HepG2 (cell line): ENCODE measurements at regions not wholly inside any gene's neighbourhood (a gene's known extent, or its start where the extent isn't known, plus 50 kb on each side); places are given as distances from the start of the nearest gene placed in this dataset.

Source experiments
- ATAC-seq: fragments of 200-7000 bp; cut with Tn5 transposase; 3 replicates; pipeline ENCODE4 v1.9.1; 2020; ENCODE audit warnings: mild to moderate bottlenecking, moderate library complexity
- BruUV-seq: library from RNA; stranded (reverse); fragments of 400-500 nt; replicated peaks from 2 replicates; lab custom pipeline; 2021; lab: Mats Ljungman, UMichigan
- CTCF ChIA-PET: fragments of 300-600 bp; formaldehyde crosslinking; extraction: SDS; loops from one replicate; lab custom pipeline; 2021; ENCODE audit warnings: low total read pairs, inconsistent platforms, low intra/inter-chr PET ratio; lab: Yijun Ruan, JAX
- POLR2A ChIA-PET: fragments of 350-600 bp; sonication (Branson Sonifier 250); formaldehyde crosslinking; loops from one replicate; lab custom pipeline; 2020; ENCODE audit warnings: antibody characterized with exemption, inconsistent platforms; lab: Yijun Ruan, JAX
- DNase-seq: peaks from one replicate; pipeline ENCODE4 v3.0.0-alpha.2; 2015; ENCODE audit warnings: low spot score
- FAIRE-seq: peaks from 3 replicates; lab custom pipeline; 2011; peaks lifted over from hg19 to GRCh38; lab: Jason Lieb, UNC
- H2AFZ ChIP-seq: one replicate; pipeline ENCODE4 v1.6.1; 2011; ENCODE audit warnings: low read length, inconsistent platforms
- H3K27ac ChIP-seq: fragments of 300-600 bp; 3 replicates; pipeline ENCODE4 v1.8.0; 2011; ENCODE audit warnings: mixed run types, mild to moderate bottlenecking, mixed read lengths, low read length, inconsistent platforms; ENCODE audit not compliant: insufficient read depth; ENCODE audit errors: extremely low read length
- H3K27me3 ChIP-seq, 2 experiments: fragments of 200-600 bp in 1 of 2; 2 replicates in 1 of 2; 3 replicates in 1 of 2; pipeline versions ENCODE4 v1.6.0 to v1.8.0; 2011; ENCODE audit warnings: low read length in 2 of 2, mild to moderate bottlenecking in 2 of 2, moderate library complexity in 2 of 2, inconsistent platforms in 1 of 2; ENCODE audit not compliant: insufficient read depth in 2 of 2, control insufficient read depth in 1 of 2
- H3K36me3 ChIP-seq, 2 experiments: fragments of 200-600 bp in 1 of 2; replicated peaks in 1 of 2; 2 replicates in 1 of 2; 3 replicates in 1 of 2; pipeline versions ENCODE4 v1.5.1 to v1.8.0; 2011; ENCODE audit warnings: low read length in 2 of 2, inconsistent platforms in 1 of 2; ENCODE audit not compliant: insufficient read depth in 2 of 2, control insufficient read depth in 1 of 2
- H3K4me1 ChIP-seq: 2 replicates; pipeline ENCODE4 v1.5.1; 2012; ENCODE audit warnings: low read length, inconsistent platforms; ENCODE audit not compliant: insufficient read depth
- H3K4me2 ChIP-seq: 2 replicates; pipeline ENCODE4 v1.6.0; 2011; ENCODE audit warnings: low read depth, low read length, inconsistent platforms
- H3K4me3 ChIP-seq, 3 experiments: fragments of 200-600 bp in 1 of 3; sonication (generic), shearing (Covaris generic) in 1 of 3; replicated peaks in 1 of 3; 2 replicates each; pipeline ENCODE4 v1.5.1; 2011 to 2016; ENCODE audit warnings: low read length in 3 of 3, inconsistent platforms in 2 of 3, low read depth in 2 of 3, mild to moderate bottlenecking in 2 of 3, control low read depth in 1 of 3, mixed read lengths in 1 of 3; ENCODE audit not compliant: insufficient read depth in 1 of 3
- H3K79me2 ChIP-seq: one replicate; pipeline ENCODE4 v1.6.1; 2011; ENCODE audit warnings: low read length, inconsistent platforms; ENCODE audit not compliant: insufficient read depth
- H3K9ac ChIP-seq: 2 replicates; pipeline ENCODE4 v1.6.0; 2011; ENCODE audit warnings: mild to moderate bottlenecking, low read depth, low read length, inconsistent platforms; ENCODE audit not compliant: insufficient read depth
- H3K9me3 ChIP-seq: 2 replicates; pipeline ENCODE4 v1.5.1; 2012; ENCODE audit warnings: mild to moderate bottlenecking, low read length
- H4K20me1 ChIP-seq: 2 replicates; pipeline ENCODE4 v1.6.0; 2011; ENCODE audit warnings: inconsistent platforms, mild to moderate bottlenecking, low read length, moderate library complexity; ENCODE audit not compliant: insufficient read depth
- HNF4A ChIP-seq: sonication (generic); formaldehyde crosslinking; IDR thresholded peaks from 2 replicates; pipeline ENCODE4 v1.4.0; 2020; ENCODE audit warnings: missing genetic modification reagents
- NFE2 ChIP-seq: sonication (generic); formaldehyde crosslinking; IDR thresholded peaks from 2 replicates; pipeline ENCODE4 v1.4.0; 2020; ENCODE audit warnings: missing genetic modification reagents
- THYN1 ChIP-seq: sonication (generic); formaldehyde crosslinking; IDR thresholded peaks from 2 replicates; pipeline ENCODE4 v1.8.1; 2023; ENCODE audit warnings: low read depth, mild to moderate bottlenecking, moderate library complexity, missing genetic modification reagents, borderline replicate concordance
- ZNF18 ChIP-seq: sonication (generic); formaldehyde crosslinking; IDR thresholded peaks from 2 replicates; pipeline ENCODE4 v1.8.0; 2022; ENCODE audit warnings: mild to moderate bottlenecking, missing genetic modification reagents; ENCODE audit not compliant: insufficient replicate concordance
- ZNF878 ChIP-seq: sonication (generic); formaldehyde crosslinking; IDR thresholded peaks from 2 replicates; pipeline ENCODE4 v1.8.1; 2023; ENCODE audit warnings: mild to moderate bottlenecking, missing genetic modification reagents, moderate library complexity
- ZUFSP ChIP-seq: sonication (generic); formaldehyde crosslinking; IDR thresholded peaks from 2 replicates; pipeline ENCODE4 v1.9.0; 2021; ENCODE audit warnings: missing genetic modification reagents, mild to moderate bottlenecking, borderline replicate concordance
- WGBS: methylation state at CpG from one replicate; pipeline ENCODE4 v1.1.6; 2017; ENCODE audit warnings: low lambda C conversion rate; 5-methylcytosine and 5-hydroxymethylcytosine counted together
- in situ Hi-C: cut with HindIII; loops from 2 replicates; pipeline ENCODE4 v1.10.0; 2017; ENCODE audit warnings: low pct_unique_long_range_greater_than_20kb; ENCODE audit not compliant: extremely low pct_ligation_motif_present
- intact Hi-C: fragments of 100-400 bp; cut with micrococcal nuclease; formaldehyde crosslinking; loops from one replicate; pipeline ENCODE4 v1.10.0; 2022; ENCODE audit not compliant: unreplicated experiment

DNA sequence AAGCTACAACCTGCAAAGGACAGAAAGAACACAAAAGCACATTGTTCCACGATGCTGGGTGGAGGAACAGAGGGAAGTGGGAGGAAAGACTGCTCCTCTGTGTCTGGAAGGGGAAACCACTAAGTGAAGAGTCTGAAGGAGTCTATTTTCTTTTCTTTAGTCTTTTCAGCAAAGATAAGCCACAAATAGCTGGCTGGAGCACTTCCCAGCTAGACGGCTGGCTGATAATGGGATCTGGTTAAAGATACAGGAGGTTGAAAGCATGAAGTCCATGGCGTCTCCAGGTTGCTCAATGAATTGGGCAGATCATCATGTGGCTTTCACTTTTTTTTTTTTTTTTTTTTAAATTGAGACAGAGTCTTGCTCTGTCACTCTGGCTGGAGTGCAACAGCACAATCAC lies 154.0 kb upstream of the KCNG1 start:
- CTCF ChIA-PET = no interaction called here
- H3K27ac ChIP-seq = no peak overlapping the region
- H4K20me1 ChIP-seq = no peaks in the 10 kb centered on the region
- H3K79me2 ChIP-seq = no peaks in the 10 kb centered on the region
- no peak for FAIRE-seq
- in situ Hi-C loops = no loop called here
- intact Hi-C loops = no loop called here
- H3K4me1 ChIP-seq = no peaks in the 10 kb centered on the region
- H3K4me2 ChIP-seq = no peak overlapping the region
- no peak overlapping the region for H3K4me3 ChIP-seq
- POLR2A ChIA-PET = no interaction called here
- no peaks in the 10 kb centered on the region for H3K9me3 ChIP-seq
- no peak overlapping the region for H2AFZ ChIP-seq
- H3K27me3 ChIP-seq = peaks cover 0 to 7% of the 10 kb centered on the region in 2 experiments; a peak in 2 of 5 replicates
- TF ChIP-seq ZUFSP (no peak), HNF4A (CRISPR knock-in tag) (no peak), NFE2 (no peak), THYN1 (CRISPR knock-in tag) (no peak), ZNF878 (CRISPR knock-in tag) (no peak), ZNF18 (CRISPR knock-in tag) (no peak)
- H3K9ac ChIP-seq = no peak overlapping the region
- H3K36me3 ChIP-seq = no peaks in the 10 kb centered on the region
- DNase-seq = no peak
- 2% methylated on average over 3 of the region's 3 CpGs for WGBS
- BruUV-seq = no TSS peak
- no peak for ATAC-seq
